ACC112 (cell line): ENCODE measurements at regions not wholly inside any gene's neighbourhood (a gene's known extent, or its start where the extent isn't known, plus 50 kb on each side); places are given as distances from the start of the nearest gene placed in this dataset.

Source experiments
- H2AFZ ChIP-seq: fragments of 200-600 bp; sonication (generic); one replicate; pipeline ENCODE4 v1.6.0; 2017; ENCODE audit warnings: antibody characterized with exemption, low read length; ENCODE audit not compliant: unreplicated experiment
- H3K27ac ChIP-seq: fragments of 200-600 bp; sonication (generic); 2 replicates; pipeline ENCODE4 v1.5.1; 2014; ENCODE audit warnings: low read depth, mild to moderate bottlenecking, antibody characterized with exemption, low read length, moderate library complexity
- H3K27me3 ChIP-seq: fragments of 200-600 bp; sonication (generic); 2 replicates; pipeline ENCODE4 v1.6.1; 2014; ENCODE audit warnings: mild to moderate bottlenecking, antibody characterized with exemption, low read length, moderate library complexity, mixed read lengths; ENCODE audit not compliant: insufficient read depth
- H3K36me3 ChIP-seq: fragments of 200-600 bp; sonication (generic); 2 replicates; pipeline ENCODE4 v1.6.1; 2016; ENCODE audit warnings: mild to moderate bottlenecking, antibody characterized with exemption, low read length, moderate library complexity, mixed read lengths; ENCODE audit not compliant: insufficient read depth
- H3K4me1 ChIP-seq: fragments of 200-600 bp; sonication (generic); one replicate; pipeline ENCODE4 v1.6.1; 2016; ENCODE audit warnings: low read length, mixed read lengths; ENCODE audit not compliant: insufficient read depth, unreplicated experiment, control insufficient read depth
- H3K4me3 ChIP-seq: fragments of 200-600 bp; sonication (generic); 2 replicates; pipeline ENCODE4 v1.5.1; 2014; ENCODE audit warnings: mild to moderate bottlenecking, low read depth, low read length
- H3K79me2 ChIP-seq: fragments of 200-600 bp; sonication (generic); one replicate; pipeline ENCODE4 v1.6.0; 2016; ENCODE audit warnings: low read length; ENCODE audit not compliant: control insufficient read depth, unreplicated experiment, insufficient read depth

DNA sequence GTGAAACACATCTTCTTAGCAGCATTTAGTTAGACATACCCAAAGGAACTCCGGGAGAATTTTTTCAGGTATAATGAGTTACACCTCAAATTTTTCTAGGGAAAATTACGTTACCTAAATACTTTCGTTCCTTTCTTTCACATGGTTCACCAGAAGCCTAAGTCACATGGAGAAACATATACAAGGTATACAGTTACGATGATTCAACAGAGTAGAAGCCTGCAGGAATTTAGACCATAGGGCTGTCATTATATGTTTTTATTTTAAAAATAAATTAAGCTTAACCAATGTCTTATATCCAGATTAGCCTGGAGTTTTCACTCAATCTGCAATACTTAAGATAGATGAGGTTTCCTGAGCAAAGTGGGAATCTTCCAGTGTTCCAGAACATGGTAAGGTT lies 549.5 kb upstream of the JARID2 start:
- no peaks in the 10 kb centered on the region for H3K27me3 ChIP-seq
- no peak overlapping the region for H2AFZ ChIP-seq
- no peak overlapping the region for H3K27ac ChIP-seq
- no peak overlapping the region for H3K4me3 ChIP-seq
- no peaks in the 10 kb centered on the region for H3K4me1 ChIP-seq
- H3K79me2 ChIP-seq: no peaks in the 10 kb centered on the region
- H3K36me3 ChIP-seq: no peaks in the 10 kb centered on the region

DNA sequence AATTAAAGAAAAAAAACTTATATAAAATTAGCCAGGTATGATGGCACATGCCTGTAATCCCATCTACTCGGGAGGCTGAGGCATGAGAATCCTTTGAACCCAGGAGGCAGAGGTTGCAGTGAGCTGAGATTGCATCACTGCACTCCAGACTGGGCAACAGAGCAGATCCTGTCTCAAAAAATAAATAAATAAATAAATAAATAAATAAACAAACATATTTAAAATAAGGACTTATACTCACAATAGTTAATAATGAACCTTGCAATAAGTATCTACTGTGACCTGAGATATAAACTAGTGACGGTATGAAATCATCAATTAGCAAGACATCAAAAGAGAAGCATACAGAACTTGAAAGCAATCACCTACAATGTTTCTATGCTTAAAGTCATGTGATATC lies 548.4 kb upstream of the JARID2 start:
- no peak overlapping the region for H3K27ac ChIP-seq
- H3K27me3 ChIP-seq: no peaks in the 10 kb centered on the region
- no peak overlapping the region for H3K4me3 ChIP-seq
- no peaks in the 10 kb centered on the region for H3K4me1 ChIP-seq
- H3K79me2 ChIP-seq: no peaks in the 10 kb centered on the region
- no peak overlapping the region for H2AFZ ChIP-seq
- H3K36me3 ChIP-seq: no peaks in the 10 kb centered on the region

DNA sequence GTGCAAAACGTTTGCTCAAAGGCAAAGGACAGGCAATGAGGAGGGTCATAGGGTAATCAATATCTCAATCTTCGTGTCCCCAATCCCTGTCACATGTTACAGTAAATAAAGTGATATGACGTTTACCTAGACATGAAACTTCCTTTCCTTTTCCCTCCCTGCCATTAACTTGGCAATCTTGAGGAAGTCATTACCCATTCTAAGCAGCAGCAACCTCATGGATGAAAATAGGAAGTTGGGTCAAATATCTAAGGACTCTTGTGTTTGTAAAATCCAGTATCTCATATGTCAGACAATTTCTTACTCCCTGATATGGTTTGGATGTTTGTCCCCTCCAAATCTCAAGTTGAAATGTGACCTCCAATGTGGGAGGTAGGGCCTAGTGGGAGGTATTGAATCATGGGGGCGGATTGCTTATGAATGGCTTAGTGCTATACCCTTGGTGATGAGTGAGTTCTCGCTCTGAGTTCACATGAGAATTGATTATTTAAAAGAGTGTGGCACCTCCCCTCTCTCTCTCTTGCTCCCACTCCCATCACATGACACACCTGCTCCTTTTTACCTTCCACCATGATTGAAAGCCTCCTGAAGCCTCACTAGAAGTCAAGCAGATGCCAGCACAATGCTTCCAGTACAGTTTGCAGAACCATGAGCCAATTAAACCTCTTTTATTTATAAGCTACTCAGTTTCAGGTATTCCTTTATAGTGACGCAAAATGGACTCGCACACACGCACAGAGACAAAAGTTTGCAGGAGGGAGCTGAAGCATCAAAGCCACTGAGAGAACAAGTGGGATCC lies 545.9 kb upstream of the JARID2 start:
- Histone ChIP-seq H3K27me3 (no peaks in the 10 kb centered on the region), H3K4me1 (no peaks in the 10 kb centered on the region), H3K36me3 (no peaks in the 10 kb centered on the region), H3K79me2 (no peaks in the 10 kb centered on the region), H2AFZ (no peak overlapping the region), H3K4me3 (no peak overlapping the region), H3K27ac (no peak overlapping the region)

GRCh38 chr6:14701946-14702345 lies 543.9 kb upstream of the JARID2 start:
- Histone ChIP-seq H2AFZ (no peak overlapping the region), H3K27ac (no peak overlapping the region), H3K36me3 (no peaks in the 10 kb centered on the region), H3K79me2 (no peaks in the 10 kb centered on the region), H3K4me1 (peaks cover 17% of the 10 kb centered on the region), H3K4me3 (no peak overlapping the region), H3K27me3 (no peaks in the 10 kb centered on the region)

DNA sequence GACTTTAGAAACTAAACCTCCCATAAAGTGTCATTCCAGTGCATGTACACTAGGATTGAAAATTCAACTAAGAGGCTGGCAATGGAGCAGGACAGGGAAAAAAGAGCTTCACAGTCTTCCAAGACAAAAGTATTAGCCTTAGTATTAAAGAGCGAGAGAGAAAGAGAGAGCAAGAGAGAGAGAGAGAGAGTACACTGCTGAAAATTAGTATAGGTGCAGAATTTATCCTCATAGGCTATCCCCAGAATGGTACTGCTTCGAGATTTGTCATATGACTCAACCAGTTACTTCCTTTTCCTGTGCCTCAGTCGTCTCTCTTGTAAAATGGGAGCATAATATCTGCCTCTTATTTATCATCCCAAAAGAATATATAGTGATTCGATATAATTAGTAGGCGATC lies 543.2 kb upstream of the JARID2 start:
- Histone ChIP-seq H3K4me3 (no peak overlapping the region), H3K36me3 (no peaks in the 10 kb centered on the region)

GRCh38 chr6:14703586-14703985 lies 542.3 kb upstream of the JARID2 start:
- Histone ChIP-seq H3K36me3 (no peaks in the 10 kb centered on the region), H3K27me3 (no peaks in the 10 kb centered on the region), H3K4me1 (peaks cover 30% of the 10 kb centered on the region), H3K79me2 (no peaks in the 10 kb centered on the region), H3K4me3 (no peak overlapping the region), H3K27ac (no peak overlapping the region), H2AFZ (no peak overlapping the region)

More for the DNA sequence above, 543.2 kb upstream of the JARID2 start:
- H2AFZ ChIP-seq: no peak overlapping the region
- peaks cover 24% of the 10 kb centered on the region for H3K4me1 ChIP-seq
- no peaks in the 10 kb centered on the region for H3K27me3 ChIP-seq
- no peak overlapping the region for H3K27ac ChIP-seq
- no peaks in the 10 kb centered on the region for H3K79me2 ChIP-seq

DNA sequence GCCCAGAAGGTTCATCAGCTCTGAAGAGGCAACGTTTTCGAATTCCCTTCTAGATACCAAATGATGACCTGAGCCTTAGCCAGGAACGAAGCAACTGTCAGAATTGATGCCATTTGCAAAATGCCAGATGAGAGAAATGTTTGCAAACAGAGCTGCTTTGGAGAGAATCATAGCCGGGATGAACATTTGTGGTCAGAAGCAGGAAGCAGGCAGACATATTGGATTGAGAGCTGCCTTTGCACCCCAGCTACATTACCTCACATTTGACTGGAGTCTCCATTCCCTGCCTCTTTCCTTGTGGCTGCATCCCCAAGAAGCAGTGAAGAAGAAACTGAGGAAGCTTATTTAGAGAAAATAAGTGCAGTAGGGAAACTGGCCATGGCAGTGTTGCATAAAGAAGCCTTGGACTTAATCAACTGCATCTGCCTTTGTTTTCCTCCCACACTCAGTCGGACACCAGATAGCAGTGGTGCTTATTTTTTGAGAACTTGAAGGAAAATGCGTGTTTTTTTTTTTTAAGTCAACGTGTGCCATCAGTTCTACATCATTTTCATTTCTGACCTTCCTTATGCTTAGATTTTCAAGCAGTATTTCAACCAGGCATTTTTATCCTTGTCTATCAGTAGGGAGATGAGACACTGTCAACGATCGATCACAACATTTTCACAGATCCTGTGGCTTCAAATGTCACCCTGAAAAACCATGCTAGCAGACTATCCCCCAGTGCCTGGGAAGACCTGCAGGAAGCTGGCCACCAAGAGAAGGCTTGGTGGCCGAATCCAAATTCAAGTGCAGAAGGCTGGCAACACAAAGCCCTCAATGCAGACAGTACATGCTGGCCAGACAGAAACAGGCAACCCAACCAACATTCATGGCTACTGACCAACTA lies 541.2 kb upstream of the JARID2 start:
- Histone ChIP-seq H3K27ac (peak overlapping the region; percentile 96), H3K36me3 (no peaks in the 10 kb centered on the region), H3K4me3 (no peak overlapping the region), H2AFZ (no peak overlapping the region), H3K27me3 (no peaks in the 10 kb centered on the region), H3K4me1 (peaks cover 37% of the 10 kb centered on the region), H3K79me2 (no peaks in the 10 kb centered on the region)

GRCh38 chr6:14705841-14706377 lies 540.0 kb upstream of the JARID2 start:
- H3K4me3 ChIP-seq: peak overlapping the region; percentile 35; the same call in 1 of the 2 replicates
- peak overlapping the region; percentile 96 for H3K27ac ChIP-seq
- peaks cover 47% of the 10 kb centered on the region for H3K4me1 ChIP-seq
- H3K27me3 ChIP-seq: no peaks in the 10 kb centered on the region
- no peaks in the 10 kb centered on the region for H3K36me3 ChIP-seq
- H3K79me2 ChIP-seq: no peaks in the 10 kb centered on the region
- H2AFZ ChIP-seq: peak overlapping the region; percentile 63

- peak overlapping the region; percentile 53 for H3K4me3 ChIP-seq
- no peaks in the 10 kb centered on the region for H3K27me3 ChIP-seq
- H3K4me1 ChIP-seq: peaks cover 53% of the 10 kb centered on the region
- H2AFZ ChIP-seq: peak overlapping the region; percentile 24
- H3K27ac ChIP-seq: peak overlapping the region; percentile 96
- no peaks in the 10 kb centered on the region for H3K79me2 ChIP-seq
- H3K36me3 ChIP-seq: no peaks in the 10 kb centered on the region
These were observed 539.4 kb upstream of the JARID2 start for GRCh38 chr6:14706378-14706929.

DNA sequence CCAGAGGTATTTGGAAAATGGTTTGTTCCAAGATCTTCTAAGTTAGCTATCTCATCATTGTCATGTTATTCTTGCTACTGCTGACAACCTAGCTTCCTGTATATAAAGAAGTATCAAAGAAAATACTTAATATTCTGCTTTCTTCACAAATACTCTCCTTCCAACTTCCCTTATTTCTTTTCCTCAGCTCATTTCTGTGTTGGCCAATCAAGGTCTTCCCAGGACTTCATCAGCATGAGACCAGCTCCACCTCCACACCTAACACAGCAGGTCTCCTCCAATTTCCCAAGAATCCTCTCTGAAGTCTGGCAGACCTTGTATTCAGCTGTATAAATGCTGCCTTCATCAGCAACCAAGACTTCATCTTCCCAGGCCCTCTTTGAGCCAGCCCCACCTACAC lies 538.6 kb upstream of the JARID2 start:
- Histone ChIP-seq H2AFZ (no peak overlapping the region), H3K27me3 (no peaks in the 10 kb centered on the region), H3K79me2 (no peaks in the 10 kb centered on the region), H3K36me3 (no peaks in the 10 kb centered on the region), H3K27ac (peak overlapping the region; percentile 96), H3K4me3 (no peak overlapping the region), H3K4me1 (peaks cover 61% of the 10 kb centered on the region)
